ENCODE measurements at regions not wholly inside any gene's neighbourhood (a gene's known extent, or its start where the extent isn't known, plus 50 kb on each side); places are given as distances from the start of the nearest gene placed in this dataset.

- intact Hi-C loops (cut with DNase I) = no loop called here
- no peak for DNase-seq
- H3K9me3 ChIP-seq = no peaks in the 10 kb centered on the region
- H3K4me1 ChIP-seq = no peaks in the 10 kb centered on the region
- H3K36me3 ChIP-seq = no peaks in the 10 kb centered on the region
- 79 to 84% methylated on average over 8 to 12 of the region's 15 CpGs for WGBS, 2 donors
- H3K27ac ChIP-seq = no peak overlapping the region
- TF ChIP-seq POLR2A (IDR thresholded peaks at IDR 0.05) = no peak
- no peak for TF ChIP-seq CTCF (IDR thresholded peaks at IDR 0.05)
- H3K4me3 ChIP-seq (replicated peaks in 1 of 3) = no peak overlapping the region
- H3K27me3 ChIP-seq = no peaks in the 10 kb centered on the region
These were observed 253.1 kb upstream of the ZNF521 start for GRCh38 chr18:25604894-25605597.

- Histone ChIP-seq H3K27me3 (no peaks in the 10 kb centered on the region), H3K36me3 (no peaks in the 10 kb centered on the region), H3K9me3 (no peaks in the 10 kb centered on the region), H3K27ac (no peak overlapping the region), H3K4me1 (no peaks in the 10 kb centered on the region), H3K4me3 (replicated peaks in 1 of 3) (no peak overlapping the region)
- TF ChIP-seq POLR2A (IDR thresholded peaks at IDR 0.05) (no peak), CTCF (IDR thresholded peaks at IDR 0.05) (no peak)
- intact Hi-C loops (cut with DNase I) = no loop called here
- DNase-seq = no peak
- 87 to 91% methylated on average over 8 of the region's 8 CpGs for WGBS, 2 donors
These were observed 252.4 kb upstream of the ZNF521 start for GRCh38 chr18:25604196-25604893.

- intact Hi-C loops (cut with DNase I) = no loop called here
- TF ChIP-seq CTCF (IDR thresholded peaks at IDR 0.05) = no peak
- no peak for TF ChIP-seq POLR2A (IDR thresholded peaks at IDR 0.05)
- Histone ChIP-seq H3K36me3 (no peaks in the 10 kb centered on the region), H3K4me1 (no peaks in the 10 kb centered on the region), H3K27me3 (no peaks in the 10 kb centered on the region), H3K9me3 (no peaks in the 10 kb centered on the region), H3K27ac (no peak overlapping the region), H3K4me3 (replicated peaks in 1 of 3) (no peak overlapping the region)
- DNase-seq = no peak
These were observed 247.5 kb upstream of the ZNF521 start for GRCh38 chr18:25599443-25599842.

GRCh38 chr18:25597476-25597875 is 245.5 kb upstream of the ZNF521 start:
- H3K4me1 ChIP-seq = no peaks in the 10 kb centered on the region
- no peaks in the 10 kb centered on the region for H3K27me3 ChIP-seq
- intact Hi-C loops (cut with DNase I) = no loop called here
- DNase-seq = no peak
- 67 to 74% methylated on average over 9 of the region's 9 CpGs for WGBS, 2 donors
- no peaks in the 10 kb centered on the region for H3K36me3 ChIP-seq
- H3K4me3 ChIP-seq (replicated peaks in 1 of 3) = no peak overlapping the region
- TF ChIP-seq POLR2A (IDR thresholded peaks at IDR 0.05) = no peak
- TF ChIP-seq CTCF (IDR thresholded peaks at IDR 0.05) = no peak
- no peak overlapping the region for H3K27ac ChIP-seq
- no peaks in the 10 kb centered on the region for H3K9me3 ChIP-seq

- intact Hi-C loops (cut with DNase I) = no loop called here
- Histone ChIP-seq H3K27me3 (no peaks in the 10 kb centered on the region), H3K9me3 (no peaks in the 10 kb centered on the region), H3K4me1 (no peaks in the 10 kb centered on the region), H3K36me3 (no peaks in the 10 kb centered on the region), H3K4me3 (replicated peaks in 1 of 3) (no peak overlapping the region), H3K27ac (no peak overlapping the region)
- no peak for DNase-seq
- TF ChIP-seq CTCF (IDR thresholded peaks at IDR 0.05) = no peak
- no peak for TF ChIP-seq POLR2A (IDR thresholded peaks at IDR 0.05)
- WGBS, 2 donors = 85 to 86% methylated on average over 7 of the region's 7 CpGs
These were observed 243.5 kb upstream of the ZNF521 start for GRCh38 chr18:25595274-25596060.

Data from thyroid gland (tissue), 4 donors.